Activated CD8-positive, alpha-beta memory T cell treated with anti-CD3 and anti-CD28 coated beads, Interleukin-2, amount 50 U/mL, for 48 hours (primary cell): ENCODE measurements at regions not wholly inside any gene's neighbourhood (a gene's known extent, or its start where the extent isn't known, plus 50 kb on each side); places are given as distances from the start of the nearest gene placed in this dataset.

Experiments used
- DNase-seq: peaks from one replicate; pipeline ENCODE4 v3.0.0-alpha.2; 2020

DNA sequence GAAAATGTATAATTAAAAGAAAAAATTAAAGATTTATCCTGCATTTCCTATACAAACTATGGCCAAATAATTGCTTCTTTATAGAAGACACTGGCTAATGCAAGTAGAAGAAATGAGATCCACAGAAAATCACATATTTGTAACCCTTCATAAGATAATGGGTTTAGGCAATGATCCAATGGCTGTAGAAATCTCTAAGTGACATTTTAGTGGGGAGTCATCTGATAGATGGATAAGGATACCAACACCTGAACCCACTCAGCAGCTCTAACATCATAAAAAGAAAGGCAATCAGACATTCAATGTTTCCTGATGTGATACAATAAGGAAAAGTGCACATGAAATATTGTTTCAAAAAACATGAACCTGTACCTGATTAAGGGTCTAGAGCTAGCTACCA lies 297.5 kb downstream of the CXCL12 start:
- DNase-seq = no peak

- DNase-seq = no peak
Measured at GRCh38 chr10:44083719-44084400, 301.0 kb downstream of the CXCL12 start.

GRCh38 chr10:44071479-44071878 lies 313.4 kb downstream of the CXCL12 start:
- DNase-seq = no peak

GRCh38 chr10:44070282-44070681 lies 314.6 kb downstream of the CXCL12 start:
- DNase-seq = no peak

GRCh38 chr10:44069573-44069972 lies 315.3 kb downstream of the CXCL12 start:
- no peak for DNase-seq

GRCh38 chr10:44068716-44069482 lies 316.0 kb downstream of the CXCL12 start:
- no peak for DNase-seq

- DNase-seq = no peak
Measured at GRCh38 chr10:44067432-44067831, 317.5 kb downstream of the CXCL12 start.

GRCh38 chr10:44066527-44067255 lies 318.2 kb downstream of the CXCL12 start:
- DNase-seq = no peak

DNA sequence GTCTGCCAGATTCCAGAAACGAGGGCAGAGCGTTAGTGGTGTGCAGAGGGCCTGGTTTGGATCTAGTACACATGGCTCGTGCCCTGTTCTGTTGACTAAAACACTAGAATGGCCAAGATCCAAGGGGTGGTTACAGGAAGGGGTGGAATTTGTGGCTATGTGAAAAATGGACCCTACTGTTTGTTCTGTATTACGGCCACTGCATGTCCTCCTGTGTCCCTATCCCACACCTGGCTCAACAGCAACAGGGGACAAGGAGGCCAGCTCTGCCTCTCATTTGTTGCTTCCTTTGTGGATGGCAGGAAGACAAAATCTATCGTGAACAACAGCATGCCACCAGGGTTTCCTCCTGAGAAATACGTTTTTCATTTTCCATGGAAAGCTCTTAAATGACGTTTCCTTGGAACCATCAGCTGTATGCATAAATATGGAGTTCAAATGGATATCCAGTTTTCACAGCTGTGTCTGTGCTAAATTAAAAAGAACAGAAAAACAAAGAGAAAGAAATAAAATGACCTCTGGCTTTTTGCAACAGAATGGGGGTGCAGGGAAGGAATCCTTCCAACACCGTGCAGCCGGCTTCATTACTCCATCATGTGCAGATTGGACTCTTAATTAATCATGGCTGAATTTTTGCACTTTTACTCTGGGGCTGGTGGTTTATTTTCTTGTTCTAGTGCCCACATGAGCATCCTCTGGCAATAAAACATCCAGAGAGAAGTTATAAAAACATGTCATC lies 318.9 kb downstream of the CXCL12 start:
- DNase-seq = no peak

GRCh38 chr10:44064987-44065787 lies 319.7 kb downstream of the CXCL12 start:
- DNase-seq = no peak

DNA sequence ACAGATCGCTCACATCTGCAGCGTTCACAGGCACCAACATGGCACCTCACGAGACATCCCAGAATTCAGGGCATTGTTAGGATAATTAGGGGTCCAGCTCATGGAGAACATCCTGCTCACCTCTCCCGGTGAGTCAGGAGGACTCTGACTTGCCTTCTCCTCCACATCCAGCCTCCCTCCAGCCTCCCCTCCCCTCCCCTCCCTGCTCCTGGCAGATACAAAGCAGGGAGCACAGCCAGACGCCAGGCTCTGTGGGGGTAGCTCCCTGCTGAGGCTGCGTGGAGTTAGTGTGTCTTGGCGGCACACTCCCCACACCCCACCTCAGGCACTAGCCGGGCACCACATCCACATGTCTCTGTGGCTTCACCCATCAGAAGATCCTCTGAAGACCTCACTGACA lies 320.6 kb downstream of the CXCL12 start:
- DNase-seq = no peak

- DNase-seq = no peak
Measured at GRCh38 chr10:44063686-44064085, 321.2 kb downstream of the CXCL12 start.

DNA sequence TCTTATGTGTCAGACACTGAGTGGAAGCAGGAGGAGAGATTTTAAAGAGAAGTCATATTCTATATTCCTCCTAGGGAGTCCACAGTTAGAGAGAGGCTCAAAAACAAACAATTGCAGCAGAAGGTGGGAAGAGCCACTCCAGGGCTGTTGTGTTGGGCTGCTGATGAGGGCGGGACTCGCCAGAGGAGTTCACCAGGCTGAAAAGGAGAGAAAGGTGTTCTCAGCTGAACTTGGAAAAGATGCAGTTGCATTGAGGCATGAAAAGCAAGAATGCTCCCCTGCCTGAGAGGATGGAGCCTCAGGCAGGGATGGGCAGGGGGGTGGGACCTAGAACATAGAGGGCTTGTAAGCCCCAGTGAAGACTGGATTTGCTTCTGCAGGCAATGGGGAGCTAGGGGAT lies 324.2 kb downstream of the CXCL12 start:
- DNase-seq = no peak

DNA sequence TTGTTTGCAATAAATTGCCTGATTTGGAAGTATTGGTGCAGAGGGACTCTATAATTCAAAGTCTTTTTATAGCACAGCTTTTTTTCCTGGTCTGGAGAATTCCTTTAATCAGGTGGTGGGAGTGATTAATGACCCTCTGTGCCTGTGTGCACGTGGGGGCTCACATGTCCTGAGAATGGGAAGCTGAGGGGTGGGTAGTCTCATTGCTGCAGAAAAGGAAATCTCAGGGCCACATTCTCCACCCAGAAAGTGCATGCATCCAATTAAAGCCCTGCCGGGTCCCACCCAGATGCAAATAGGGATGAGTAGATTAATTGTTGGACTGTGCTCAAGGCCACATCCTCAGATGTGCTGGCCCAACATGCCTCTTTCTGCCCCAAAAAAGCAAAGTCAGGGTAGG lies 324.7 kb downstream of the CXCL12 start:
- no peak for DNase-seq

- no peak for DNase-seq
Measured at GRCh38 chr10:44058259-44058658, 326.6 kb downstream of the CXCL12 start.

DNA sequence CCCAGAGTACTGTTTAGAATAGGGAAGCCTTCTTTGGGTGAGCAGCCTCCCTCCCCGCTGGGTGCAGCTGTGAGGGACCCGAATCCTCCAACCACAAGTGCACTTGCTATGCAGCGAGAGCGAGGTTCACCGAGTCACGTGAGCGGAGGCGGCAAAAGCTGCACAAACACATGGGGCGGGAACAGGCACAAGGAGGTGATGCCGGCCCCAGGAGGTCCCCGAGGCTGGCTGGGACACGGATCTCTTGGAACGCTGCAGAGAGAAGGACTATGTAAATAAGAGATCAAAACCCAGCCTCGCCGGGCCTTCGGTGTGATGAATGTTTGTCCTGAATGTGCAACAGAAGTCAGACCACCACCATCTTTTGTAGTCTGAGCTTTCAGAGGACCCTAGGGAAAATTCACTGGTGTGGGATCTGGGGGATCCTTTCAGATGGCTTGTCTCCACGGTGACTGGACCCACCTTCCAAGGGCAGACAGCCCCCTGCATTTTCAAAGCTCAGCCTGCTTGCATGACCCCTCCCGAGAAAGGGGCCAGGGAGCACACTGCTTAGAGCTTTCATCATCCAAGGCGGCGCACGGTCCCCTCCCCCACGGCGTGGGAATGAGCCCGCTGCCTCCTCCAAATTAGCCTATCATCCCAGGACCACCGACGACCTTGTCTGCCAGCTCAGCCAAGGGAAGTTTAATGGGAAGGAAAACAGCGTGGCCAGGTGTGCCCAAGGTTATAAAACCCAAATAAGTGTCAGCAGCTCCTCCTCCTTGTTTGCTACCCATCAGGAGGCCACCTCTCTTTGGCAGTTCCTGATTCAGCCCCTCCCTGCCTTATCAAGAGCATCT lies 327.7 kb downstream of the CXCL12 start:
- no peak for DNase-seq

DNA sequence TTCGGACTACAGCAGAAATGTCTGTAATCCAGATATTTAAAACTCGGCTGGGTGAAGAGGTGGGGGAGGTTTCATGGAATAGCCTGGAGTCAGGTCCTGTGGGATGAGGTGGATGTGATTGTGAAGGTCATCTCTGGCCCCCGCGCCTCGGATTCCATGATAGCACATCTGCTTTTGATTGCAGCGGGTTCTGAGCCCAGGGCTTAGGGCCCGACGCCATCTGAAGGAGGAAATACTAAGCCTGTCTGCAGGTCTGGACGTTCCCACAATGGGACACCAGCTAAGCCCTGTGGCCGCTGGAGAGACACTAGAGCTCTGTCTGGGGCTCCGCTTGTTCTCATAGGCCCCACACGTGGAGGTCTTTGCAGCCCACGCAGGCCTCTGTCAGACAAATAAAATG lies 328.7 kb downstream of the CXCL12 start:
- no peak for DNase-seq

GRCh38 chr10:44054046-44054445 lies 330.9 kb downstream of the CXCL12 start:
- no peak for DNase-seq

GRCh38 chr10:44053391-44053790 lies 331.5 kb downstream of the CXCL12 start:
- DNase-seq = no peak

DNA sequence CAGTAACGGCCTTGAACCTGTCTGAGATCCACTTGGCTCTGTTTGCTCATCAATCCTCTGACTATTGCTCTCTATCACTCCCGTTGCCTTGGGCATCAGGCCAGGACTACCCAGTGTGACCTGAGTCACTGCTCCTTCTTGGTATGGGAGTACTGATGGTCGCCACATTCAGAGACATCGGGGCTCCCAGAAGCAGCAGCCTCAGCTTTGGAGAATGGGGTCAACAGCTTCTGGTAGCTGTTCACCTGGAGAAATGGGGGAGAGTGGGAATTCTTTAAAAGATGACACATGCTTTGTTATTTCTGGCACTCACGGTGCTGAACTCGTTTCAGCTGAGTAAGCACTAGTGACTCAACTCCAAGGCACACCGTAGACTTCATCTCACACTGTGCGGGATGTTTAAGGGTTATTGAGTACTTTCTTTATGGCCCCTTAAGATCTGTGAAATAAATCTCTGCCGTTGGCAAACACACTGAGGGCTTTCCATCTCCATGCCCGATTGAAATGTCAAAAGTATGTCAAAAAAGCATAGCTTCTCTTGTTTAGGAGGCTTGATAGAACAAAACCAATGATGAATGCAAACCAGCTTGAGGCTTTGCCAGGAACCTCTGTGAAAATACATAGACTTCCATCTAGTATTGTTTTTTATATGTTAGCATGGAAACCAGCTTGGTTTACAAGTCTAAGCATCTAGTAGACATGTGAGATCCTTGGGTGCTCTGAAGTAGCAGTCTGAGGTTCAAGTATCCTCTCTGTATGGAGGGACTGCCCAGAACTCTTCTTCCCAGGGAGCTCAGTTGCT lies 333.1 kb downstream of the CXCL12 start:
- no peak for DNase-seq

GRCh38 chr10:44051091-44051490 lies 333.8 kb downstream of the CXCL12 start:
- no peak for DNase-seq
